HepG2 (cell line): ENCODE measurements at regions not wholly inside any gene's neighbourhood (a gene's known extent, or its start where the extent isn't known, plus 50 kb on each side); places are given as distances from the start of the nearest gene placed in this dataset.

Experiments used
- AGO1 ChIP-seq: fragments of 200-400 bp; formaldehyde crosslinking; IDR thresholded peaks from 2 replicates; pipeline ENCODE4 v1.6.1; 2017; ENCODE audit warnings: mild to moderate bottlenecking, low read depth, low read length, moderate library complexity; ENCODE audit not compliant: poor library complexity, severe bottlenecking
- ATF2 ChIP-seq: sonication (generic); formaldehyde crosslinking; IDR thresholded peaks from 2 replicates; pipeline ENCODE4 v1.4.0; 2020; ENCODE audit warnings: missing genetic modification reagents
- CBFB ChIP-seq: sonication (generic); formaldehyde crosslinking; IDR thresholded peaks from 2 replicates; pipeline ENCODE4 v1.4.0; 2020; ENCODE audit warnings: missing genetic modification reagents
- CSRNP2 ChIP-seq: sonication (generic); formaldehyde crosslinking; conservative IDR thresholded peaks from 2 replicates; pipeline ENCODE4 v1.8.0; 2022; ENCODE audit warnings: low read depth, missing genetic modification reagents
- DR1 ChIP-seq: sonication (generic); formaldehyde crosslinking; IDR thresholded peaks from 2 replicates; pipeline ENCODE4 v1.8.0; 2021; ENCODE audit warnings: mild to moderate bottlenecking, missing genetic modification reagents, inconsistent platforms
- EEA1 ChIP-seq: sonication (generic); formaldehyde crosslinking; IDR thresholded peaks from 2 replicates; pipeline ENCODE4 v1.5.1; 2020; ENCODE audit warnings: mild to moderate bottlenecking, missing genetic modification reagents, borderline replicate concordance
- JDP2 ChIP-seq: sonication (generic); formaldehyde crosslinking; IDR thresholded peaks from 2 replicates; pipeline ENCODE4 v1.8.1; 2022; ENCODE audit warnings: missing genetic modification reagents, borderline replicate concordance
- MIER3 ChIP-seq: IDR thresholded peaks from 2 replicates; pipeline ENCODE4 v1.6.1; 2016; ENCODE audit warnings: missing compliant biosample characterization, borderline replicate concordance
- MTERF4 ChIP-seq: sonication (generic); formaldehyde crosslinking; IDR thresholded peaks from 2 replicates; pipeline ENCODE4 v1.8.0; 2023; ENCODE audit warnings: mild to moderate bottlenecking, missing genetic modification reagents
- MYC ChIP-seq: sonication (generic); formaldehyde crosslinking; IDR thresholded peaks from 2 replicates; pipeline ENCODE4 v1.9.0; 2021; ENCODE audit warnings: missing genetic modification reagents, borderline replicate concordance
- SRSF4 ChIP-seq: fragments of 200-400 bp; formaldehyde crosslinking; IDR thresholded peaks from one replicate; pipeline ENCODE4 v1.6.1; 2018; ENCODE audit warnings: mild to moderate bottlenecking, low read depth, low read length, moderate library complexity; ENCODE audit not compliant: poor library complexity, severe bottlenecking
- TAF15 ChIP-seq: fragments of 200-400 bp; formaldehyde crosslinking; IDR thresholded peaks from one replicate; pipeline ENCODE4 v1.6.1; 2018; ENCODE audit warnings: mild to moderate bottlenecking, low read depth, low read length; ENCODE audit not compliant: poor library complexity, severe bottlenecking
- TSC22D2 ChIP-seq: sonication (generic); formaldehyde crosslinking; IDR thresholded peaks from 2 replicates; pipeline ENCODE4 v1.5.1; 2020; ENCODE audit warnings: missing genetic modification reagents, mild to moderate bottlenecking, borderline replicate concordance
- ZNF124 ChIP-seq: sonication (generic); formaldehyde crosslinking; IDR thresholded peaks from 2 replicates; pipeline ENCODE4 v1.4.0; 2020; ENCODE audit warnings: missing genetic modification reagents
- ZNF260 ChIP-seq: sonication (generic); formaldehyde crosslinking; IDR thresholded peaks from 2 replicates; pipeline ENCODE4 v1.4.0; 2020; ENCODE audit warnings: missing genetic modification reagents, low read depth, mild to moderate bottlenecking, borderline replicate concordance
- ZNF275 ChIP-seq: sonication (generic); formaldehyde crosslinking; IDR thresholded peaks from 2 replicates; pipeline ENCODE4 v1.8.0; 2022; ENCODE audit warnings: missing genetic modification reagents, mild to moderate bottlenecking, inconsistent platforms, borderline replicate concordance
- ZNF605 ChIP-seq: sonication (generic); formaldehyde crosslinking; IDR thresholded peaks from 2 replicates; pipeline ENCODE4 v1.8.0; 2022; ENCODE audit warnings: mild to moderate bottlenecking, missing genetic modification reagents
- ZNF710 ChIP-seq: sonication (generic); formaldehyde crosslinking; IDR thresholded peaks from 2 replicates; pipeline ENCODE4 v1.5.0; 2020; ENCODE audit warnings: mild to moderate bottlenecking, missing genetic modification reagents, borderline replicate concordance
- ZNF776 ChIP-seq: sonication (generic); formaldehyde crosslinking; IDR thresholded peaks from 2 replicates; pipeline ENCODE4 v1.4.0; 2020; ENCODE audit warnings: mild to moderate bottlenecking, missing genetic modification reagents
- ZNF878 ChIP-seq: sonication (generic); formaldehyde crosslinking; IDR thresholded peaks from 2 replicates; pipeline ENCODE4 v1.8.1; 2023; ENCODE audit warnings: mild to moderate bottlenecking, missing genetic modification reagents, moderate library complexity
- ZSCAN21 ChIP-seq: sonication (generic); formaldehyde crosslinking; IDR thresholded peaks from 2 replicates; pipeline ENCODE4 v1.8.0; 2022; ENCODE audit warnings: mild to moderate bottlenecking, missing genetic modification reagents, moderate library complexity, borderline replicate concordance
- ZSCAN31 ChIP-seq: sonication (generic); formaldehyde crosslinking; IDR thresholded peaks from 2 replicates; pipeline ENCODE4 v1.5.0; 2020; ENCODE audit warnings: low read depth, mild to moderate bottlenecking, missing genetic modification reagents

- TF ChIP-seq AGO1 (no peak), ZNF776 (CRISPR knock-in tag) (no peak), ATF2 (CRISPR knock-in tag) (peak; percentile 100), MYC (peak; percentile 27; the same call in 1 of the 2 replicates), ZSCAN21 (CRISPR knock-in tag) (no peak), ZSCAN31 (CRISPR knock-in tag) (no peak), ZNF260 (CRISPR knock-in tag) (no peak), TSC22D2 (CRISPR knock-in tag) (0 out of 2 replicates have a peak, but pooled peaks have one; percentile 29), EEA1 (no peak), DR1 (CRISPR knock-in tag) (no peak), SRSF4 (no peak), CSRNP2 (CRISPR knock-in tag) (no peak), ZNF275 (CRISPR knock-in tag) (no peak), ZNF124 (CRISPR knock-in tag) (no peak), CBFB (CRISPR knock-in tag) (no peak), ZNF710 (CRISPR knock-in tag) (no peak), JDP2 (CRISPR knock-in tag) (no peak), TAF15 (no peak), ZNF878 (CRISPR knock-in tag) (no peak), MIER3 (peak; percentile 78), ZNF605 (no peak), MTERF4 (peak; percentile 61; the same call in 1 of the 2 replicates)
Observed at GRCh38 chr2:44087036-44087713, 81.5 kb upstream of the PPM1B start (continued).
